ENCODE measurements at regions not wholly inside any gene's neighbourhood (a gene's known extent, or its start where the extent isn't known, plus 50 kb on each side); places are given as distances from the start of the nearest gene placed in this dataset.
"Not testable (repeated sequence)": the region's sequence is repeated elsewhere in the genome, so short reads cannot be mapped to it uniquely, and the experiment has no call there.

GRCh38 chr7:65317372-65317771 lies 56.3 kb upstream of the ZNF92 start:
- no peak for DNase-seq

GRCh38 chr7:65310761-65311160 lies 62.9 kb upstream of the ZNF92 start:
- no peak for DNase-seq

GRCh38 chr7:65308300-65308678 lies 65.4 kb upstream of the ZNF92 start:
- no peak for DNase-seq

- DNase-seq, result peak; percentile 73
Observed at GRCh38 chr7:65307651-65308299, 65.9 kb upstream of the ZNF92 start.

- no peak for DNase-seq
Observed at GRCh38 chr7:65304175-65304574, 69.5 kb upstream of the ZNF92 start.

- no peak for DNase-seq
Observed at GRCh38 chr7:65302883-65303282, 70.8 kb upstream of the ZNF92 start.

- DNase-seq, result no peak
Observed at GRCh38 chr7:65301007-65301406, 72.6 kb upstream of the ZNF92 start.

- no peak for DNase-seq
Observed at GRCh38 chr7:65295409-65295808, 78.2 kb upstream of the ZNF92 start.

GRCh38 chr7:65290340-65290739 lies 83.3 kb upstream of the ZNF92 start:
- DNase-seq, result not testable (repeated sequence)

- DNase-seq, result no peak
Observed at GRCh38 chr7:65287023-65287422, 86.6 kb upstream of the ZNF92 start.

GRCh38 chr7:65285906-65286864 lies 87.5 kb upstream of the ZNF92 start:
- DNase-seq, result no peak

- not testable (repeated sequence) for DNase-seq
Observed at GRCh38 chr7:65285241-65285640, 88.4 kb upstream of the ZNF92 start.

- no peak for DNase-seq
Observed at GRCh38 chr7:65279795-65280194, 93.9 kb upstream of the ZNF92 start.

GRCh38 chr7:65276822-65277221 lies 96.8 kb upstream of the ZNF92 start:
- no peak for DNase-seq

GRCh38 chr7:65271502-65271901 lies 102.2 kb upstream of the ZNF92 start:
- not testable (repeated sequence) for DNase-seq

GRCh38 chr7:65269150-65269856 lies 104.4 kb upstream of the ZNF92 start:
- peak; percentile 96 for DNase-seq

- no peak for DNase-seq
Observed at GRCh38 chr7:65268782-65269149, 104.9 kb upstream of the ZNF92 start.

GRCh38 chr7:65265933-65266519 lies 107.6 kb upstream of the ZNF92 start:
- DNase-seq, result no peak

- DNase-seq, result no peak
Observed at GRCh38 chr7:65264258-65264657, 109.4 kb upstream of the ZNF92 start.

- DNase-seq, result not testable (repeated sequence)
Observed at GRCh38 chr7:65260673-65261072, 113.0 kb upstream of the ZNF92 start.

GRCh38 chr7:65259864-65260525 lies 113.7 kb upstream of the ZNF92 start:
- DNase-seq, result not testable (repeated sequence)

GRCh38 chr7:65254061-65254460 lies 119.6 kb upstream of the ZNF92 start:
- no peak for DNase-seq

All from NCI-H146 (cell line).